CD4-positive, alpha-beta T cell (primary cell): ENCODE measurements at regions not wholly inside any gene's neighbourhood (a gene's known extent, or its start where the extent isn't known, plus 50 kb on each side); places are given as distances from the start of the nearest gene placed in this dataset.

ENCODE experiments used
- ATAC-seq: fragments of 200-7000 bp; cut with Tn5 transposase; one replicate; pipeline ENCODE4 v1.10.0; 2022; ENCODE audit warnings: mild to moderate bottlenecking; ENCODE audit not compliant: poor library complexity
- CTCF ChIA-PET: fragments of 350-600 bp; sonication (Branson Sonifier 250); formaldehyde crosslinking; loops from one replicate; lab custom pipeline; 2021; ENCODE audit warnings: antibody characterized with exemption, inconsistent platforms; lab: Charles Lee
- POLR2A ChIA-PET: fragments of 350-600 bp; sonication (Branson Sonifier 250); formaldehyde crosslinking; loops from one replicate; lab custom pipeline; 2021; ENCODE audit warnings: antibody characterized with exemption, inconsistent platforms; lab: Charles Lee
- DNase-seq, 14 experiments: peaks; one replicate each; pipeline ENCODE4 v3.0.0-alpha.2; 2013 to 2020; ENCODE audit warnings: mixed read lengths in 2 of 14
- H3K27ac ChIP-seq, 2 donors: one replicate each; pipeline versions ENCODE4 v1.5.1 to v1.7.0; 2013; ENCODE audit warnings: low read length in 2 of 2, low read depth in 1 of 2, mild to moderate bottlenecking in 1 of 2
- H3K27me3 ChIP-seq, 2 experiments: 1 replicate in 1 of 2; 2 replicates in 1 of 2; pipeline versions ENCODE4 v1.6.1 to v1.7.0; 2013; ENCODE audit warnings: low read length in 2 of 2, control low read depth in 1 of 2, mild to moderate bottlenecking in 1 of 2, moderate library complexity in 1 of 2; ENCODE audit not compliant: insufficient read depth in 2 of 2, control insufficient read depth in 1 of 2
- H3K36me3 ChIP-seq: one replicate; pipeline ENCODE4 v1.6.1; 2013; ENCODE audit warnings: low read length, control low read depth; ENCODE audit not compliant: insufficient read depth
- H3K4me1 ChIP-seq: one replicate; pipeline ENCODE4 v1.6.1; 2013; ENCODE audit warnings: low read length, control low read depth; ENCODE audit not compliant: insufficient read depth
- H3K4me3 ChIP-seq: one replicate; pipeline ENCODE4 v1.5.1; 2013; ENCODE audit warnings: mild to moderate bottlenecking, low read length, moderate library complexity
- H3K9me3 ChIP-seq, 2 experiments: 1 replicate in 1 of 2; 2 replicates in 1 of 2; pipeline versions ENCODE4 v1.6.1 to v1.7.0; 2013; ENCODE audit warnings: low read length in 2 of 2, mild to moderate bottlenecking in 2 of 2, control low read depth in 1 of 2, moderate library complexity in 1 of 2; ENCODE audit not compliant: control insufficient read depth in 1 of 2, insufficient read depth in 1 of 2
- H3K27ac Mint-ChIP-seq: one replicate; pipeline ENCODE4 v1.8.0; 2020; ENCODE audit warnings: mixed read lengths
- H3K27me3 Mint-ChIP-seq: one replicate; pipeline ENCODE4 v1.8.0; 2021; ENCODE audit warnings: mixed read lengths
- H3K36me3 Mint-ChIP-seq: one replicate; pipeline ENCODE4 v1.8.0; 2021; ENCODE audit warnings: low read depth, mixed read lengths
- H3K4me1 Mint-ChIP-seq: one replicate; pipeline ENCODE4 v1.8.0; 2021; ENCODE audit warnings: low read depth, mixed read lengths
- H3K4me3 Mint-ChIP-seq: one replicate; pipeline ENCODE4 v1.8.0; 2020; ENCODE audit warnings: mild to moderate bottlenecking, mixed read lengths
- H3K9me3 Mint-ChIP-seq: one replicate; pipeline ENCODE4 v1.8.0; 2020; ENCODE audit warnings: mixed read lengths
- CTCF ChIP-seq: fragments of 200-600 bp; IDR thresholded peaks from one replicate; pipeline ENCODE4 v1.8.0; 2022; ENCODE audit warnings: antibody characterized with exemption, mild to moderate bottlenecking
- intact Hi-C, 2 experiments: fragments of 100-400 bp; cut with DNase I in 1 of 2; cut with micrococcal nuclease in 1 of 2; formaldehyde crosslinking; loops; one replicate each; pipeline versions ENCODE4 v1.15.1 to v1.9.0; 2023 to 2025; cut with DNase I, micrococcal nuclease

GRCh38 chr2:207351171-207351570, 178.6 kb upstream of the CREB1 start:
- Mint-ChIP-seq H3K27ac (no peak overlapping the region), H3K9me3 (peaks cover 4% of the 10 kb centered on the region), H3K4me1 (peaks cover 10% of the 10 kb centered on the region), H3K4me3 (no peak overlapping the region), H3K36me3 (no peaks in the 10 kb centered on the region), H3K27me3 (no peaks in the 10 kb centered on the region)
- no peak for TF ChIP-seq CTCF
- ChIA-PET CTCF (no interaction called here), POLR2A (no interaction called here)
- intact Hi-C loops: loop anchor here in 1 of 2 experiments (5.0 kb wide), 1 partner anchor 304 kb away; no protein-coding TSS in a partner anchor
- no peaks in the 10 kb centered on the region for H3K27me3 ChIP-seq
- no peak for DNase-seq
- no peaks in the 10 kb centered on the region for H3K36me3 ChIP-seq
- H3K9me3 ChIP-seq: no peaks in the 10 kb centered on the region
- ATAC-seq: no peak
- H3K27ac ChIP-seq: no peak overlapping the region
- no peak overlapping the region for H3K4me3 ChIP-seq
- no peaks in the 10 kb centered on the region for H3K4me1 ChIP-seq

GRCh38 chr2:207352978-207353671, 176.6 kb upstream of the CREB1 start:
- H3K4me1 ChIP-seq: no peaks in the 10 kb centered on the region
- no peak overlapping the region for H3K27ac Mint-ChIP-seq
- DNase-seq (peak in 8 of 14 experiments; percentile 0 to 47 (median 20)), ATAC-seq (peak; percentile 49)
- no peak overlapping the region for H3K27ac ChIP-seq
- ChIA-PET POLR2A (interaction anchor here (0.7 to 0.8 kb wide), 2 partner anchors 92 to 187 kb away, joined by 3 to 4 read pairs; partner anchors contain the start of gene KLF7), CTCF (no interaction called here)
- intact Hi-C loops: loop anchor here in 1 of 2 experiments (5.0 kb wide), 1 partner anchor 306 kb away; no protein-coding TSS in a partner anchor
- no peak for TF ChIP-seq CTCF
- H3K4me1 Mint-ChIP-seq: peaks cover 10% of the 10 kb centered on the region
- no peak overlapping the region for H3K4me3 ChIP-seq
- H3K36me3 ChIP-seq: no peaks in the 10 kb centered on the region
- H3K9me3 ChIP-seq: no peaks in the 10 kb centered on the region
- no peaks in the 10 kb centered on the region for H3K36me3 Mint-ChIP-seq
- no peaks in the 10 kb centered on the region for H3K27me3 ChIP-seq
- H3K27me3 Mint-ChIP-seq: no peaks in the 10 kb centered on the region
- no peak overlapping the region for H3K4me3 Mint-ChIP-seq
- H3K9me3 Mint-ChIP-seq: peaks cover 4% of the 10 kb centered on the region

- H3K27ac ChIP-seq: no peak overlapping the region
- Mint-ChIP-seq H3K4me3 (no peak overlapping the region), H3K27me3 (no peaks in the 10 kb centered on the region), H3K36me3 (no peaks in the 10 kb centered on the region), H3K27ac (no peak overlapping the region), H3K9me3 (peaks cover 4% of the 10 kb centered on the region), H3K4me1 (peaks cover 10% of the 10 kb centered on the region)
- DNase-seq (no peak), ATAC-seq (no peak)
- H3K4me1 ChIP-seq: no peaks in the 10 kb centered on the region
- no peaks in the 10 kb centered on the region for H3K36me3 ChIP-seq
- ChIA-PET POLR2A (no interaction called here), CTCF (no interaction called here)
- H3K4me3 ChIP-seq: no peak overlapping the region
- no peaks in the 10 kb centered on the region for H3K9me3 ChIP-seq
- no peaks in the 10 kb centered on the region for H3K27me3 ChIP-seq
- TF ChIP-seq CTCF: no peak
- intact Hi-C loops: loop anchor here in 1 of 2 experiments (5.0 kb wide), 1 partner anchor 307 kb away; no protein-coding TSS in a partner anchor
These were observed 175.9 kb upstream of the CREB1 start for GRCh38 chr2:207353836-207354235.
